Lung (tissue), 11 donors: ENCODE measurements at regions not wholly inside any gene's neighbourhood (a gene's known extent, or its start where the extent isn't known, plus 50 kb on each side); places are given as distances from the start of the nearest gene placed in this dataset.
A peak's percentile ranks its signal among the peaks of the same experiment; 100 is the strongest.

ENCODE experiments used
- ATAC-seq: fragments of 200-7000 bp; cut with Tn5 transposase; one replicate; pipeline ENCODE4 v1.9.1; 2020; ENCODE audit warnings: moderate number of reproducible peaks; ENCODE audit not compliant: insufficient read depth, low FRiP score
- DNase-seq, 3 donors: peaks; one replicate each; pipeline ENCODE4 v3.0.0-alpha.2; 2013 to 2017
- H3K27ac ChIP-seq, 2 donors: one replicate each; pipeline ENCODE4 v1.5.1; 2013; ENCODE audit warnings: mild to moderate bottlenecking in 2 of 2, moderate library complexity in 2 of 2, control low read depth in 1 of 2, inconsistent platforms in 1 of 2, low read depth in 1 of 2, low read length in 1 of 2
- H3K27me3 ChIP-seq, 3 donors: one replicate each; pipeline ENCODE4 v1.5.1; 2013; ENCODE audit warnings: low read length in 2 of 3; ENCODE audit not compliant: control insufficient read depth in 3 of 3, insufficient read depth in 3 of 3
- H3K36me3 ChIP-seq, 4 donors: one replicate each; pipeline ENCODE4 v1.5.1; 2013; ENCODE audit warnings: low read length in 4 of 4, mild to moderate bottlenecking in 1 of 4, moderate library complexity in 1 of 4; ENCODE audit not compliant: control insufficient read depth in 4 of 4, insufficient read depth in 4 of 4
- H3K4me1 ChIP-seq, 5 donors: one replicate each; pipeline ENCODE4 v1.5.1; 2013; ENCODE audit warnings: low read length in 5 of 5, mild to moderate bottlenecking in 2 of 5, moderate library complexity in 1 of 5; ENCODE audit not compliant: control insufficient read depth in 5 of 5, insufficient read depth in 5 of 5
- H3K4me3 ChIP-seq: one replicate; pipeline ENCODE4 v1.5.1; 2013; ENCODE audit warnings: mild to moderate bottlenecking, control low read depth, moderate library complexity
- H3K9ac ChIP-seq, 2 donors: one replicate each; pipeline ENCODE4 v1.5.1; 2013; ENCODE audit warnings: low read length in 2 of 2, control low read depth in 1 of 2; ENCODE audit not compliant: insufficient read depth in 1 of 2
- H3K9me3 ChIP-seq, 4 donors: one replicate each; pipeline ENCODE4 v1.5.1; 2013; ENCODE audit warnings: low read length in 3 of 4, mild to moderate bottlenecking in 1 of 4, moderate library complexity in 1 of 4; ENCODE audit not compliant: control insufficient read depth in 4 of 4, insufficient read depth in 3 of 4
- WGBS, 2 donors: extraction: QIAGEN DNeasy Blood & Tissue Kit; methylation state at CpG; one replicate each; pipeline ENCODE4 v1.1.7; 2013; 5-methylcytosine and 5-hydroxymethylcytosine counted together
- TF ChIP-seq, protein P1 (sequence below): IDR thresholded peaks from 2 replicates; pipeline ENCODE4 v1.5.1; 2012; ENCODE audit warnings: mild to moderate bottlenecking; ENCODE audit errors: control extremely low read depth, extremely low read depth
- donor health status: control.
- donor health status: control.
- donor health status: Bipolar disorder and iron deficiency.
- donor health status: healthy.
- donor health status: DM: yes; HTN: yes; CAD: no.

- DNase-seq (no peak), ATAC-seq (no peak)
- TF ChIP-seq, protein P1, sequence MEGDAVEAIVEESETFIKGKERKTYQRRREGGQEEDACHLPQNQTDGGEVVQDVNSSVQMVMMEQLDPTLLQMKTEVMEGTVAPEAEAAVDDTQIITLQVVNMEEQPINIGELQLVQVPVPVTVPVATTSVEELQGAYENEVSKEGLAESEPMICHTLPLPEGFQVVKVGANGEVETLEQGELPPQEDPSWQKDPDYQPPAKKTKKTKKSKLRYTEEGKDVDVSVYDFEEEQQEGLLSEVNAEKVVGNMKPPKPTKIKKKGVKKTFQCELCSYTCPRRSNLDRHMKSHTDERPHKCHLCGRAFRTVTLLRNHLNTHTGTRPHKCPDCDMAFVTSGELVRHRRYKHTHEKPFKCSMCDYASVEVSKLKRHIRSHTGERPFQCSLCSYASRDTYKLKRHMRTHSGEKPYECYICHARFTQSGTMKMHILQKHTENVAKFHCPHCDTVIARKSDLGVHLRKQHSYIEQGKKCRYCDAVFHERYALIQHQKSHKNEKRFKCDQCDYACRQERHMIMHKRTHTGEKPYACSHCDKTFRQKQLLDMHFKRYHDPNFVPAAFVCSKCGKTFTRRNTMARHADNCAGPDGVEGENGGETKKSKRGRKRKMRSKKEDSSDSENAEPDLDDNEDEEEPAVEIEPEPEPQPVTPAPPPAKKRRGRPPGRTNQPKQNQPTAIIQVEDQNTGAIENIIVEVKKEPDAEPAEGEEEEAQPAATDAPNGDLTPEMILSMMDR = no peak
- 68 to 89% methylated on average over 1 of the region's 1 CpG for WGBS, 2 donors
- no peaks in the 10 kb centered on the region for H3K27me3 ChIP-seq
- H3K36me3 ChIP-seq = no peaks in the 10 kb centered on the region
- H3K4me3 ChIP-seq = no peak overlapping the region
- no peak overlapping the region for H3K27ac ChIP-seq
- H3K4me1 ChIP-seq = peaks cover 0 to 5% (median 4%) of the 10 kb centered on the region in 5 donors
- no peaks in the 10 kb centered on the region for H3K9me3 ChIP-seq
- H3K9ac ChIP-seq = no peak overlapping the region
Observed at GRCh38 chr1:111556325-111557037, 53.0 kb upstream of the ADORA3 start.

DNA sequence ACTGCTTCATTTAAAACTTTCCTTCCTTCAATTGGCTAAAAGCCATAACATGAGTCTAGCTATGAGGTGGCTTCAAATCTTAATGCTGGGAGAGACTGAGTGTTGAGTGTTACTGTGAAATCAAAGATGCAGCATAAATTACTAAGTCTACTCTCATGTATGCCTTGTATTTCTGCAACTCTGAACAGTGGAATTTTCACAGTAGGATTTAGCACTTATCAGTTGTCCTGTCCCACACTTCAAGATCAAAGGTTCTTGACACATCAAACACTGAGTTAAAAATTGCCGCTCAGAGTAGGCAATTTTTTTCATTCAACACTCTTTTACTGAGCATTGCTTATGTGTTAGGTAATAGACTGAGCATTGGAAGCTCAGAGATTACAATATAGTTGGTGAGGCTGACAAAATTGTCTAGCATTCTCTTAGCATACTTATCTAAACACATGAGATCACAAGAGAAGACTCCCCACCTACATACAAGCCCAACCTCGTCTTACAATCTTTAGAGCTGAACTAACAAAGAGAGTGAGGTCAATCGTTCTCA lies 56.4 kb upstream of the ADORA3 start:
- no peak overlapping the region for H3K4me3 ChIP-seq
- ATAC-seq (peak; percentile 34), DNase-seq (peak in 2 of 3 donors; percentile 66 to 73)
- no peak overlapping the region for H3K9ac ChIP-seq
- TF ChIP-seq, protein P1 = no peak
- H3K9me3 ChIP-seq = no peaks in the 10 kb centered on the region
- peaks cover 0 to 8% (median 4%) of the 10 kb centered on the region in 5 donors for H3K4me1 ChIP-seq
- H3K27ac ChIP-seq = no peak overlapping the region
- no peaks in the 10 kb centered on the region for H3K36me3 ChIP-seq
- 50 to 77% methylated on average over 3 of the region's 3 CpGs for WGBS, 2 donors
- H3K27me3 ChIP-seq = no peaks in the 10 kb centered on the region

GRCh38 chr1:111561328-111561727 lies 57.9 kb upstream of the ADORA3 start:
- Histone ChIP-seq H3K9ac (no peak overlapping the region), H3K36me3 (no peaks in the 10 kb centered on the region), H3K4me3 (no peak overlapping the region), H3K9me3 (no peaks in the 10 kb centered on the region), H3K27me3 (no peaks in the 10 kb centered on the region), H3K27ac (no peak overlapping the region), H3K4me1 (peaks cover 0 to 8% (median 4%) of the 10 kb centered on the region in 5 donors)
- TF ChIP-seq, protein P1 = no peak
- no peak for DNase-seq
- no peak for ATAC-seq
- WGBS, 2 donors = 87 to 89% methylated on average over 4 of the region's 4 CpGs
